HG03571 (cell line): ENCODE measurements at regions not wholly inside any gene's neighbourhood (a gene's known extent, or its start where the extent isn't known, plus 50 kb on each side); places are given as distances from the start of the nearest gene placed in this dataset.

Experiments
- ATAC-seq: cut with Tn5 transposase; IDR thresholded peaks from one replicate; pipeline ENCODE4 v1.9.1; 2021; ENCODE audit not compliant: unreplicated experiment

GRCh38 chr4:159003420-159004253 is 99.2 kb upstream of the RAPGEF2 start:
- ATAC-seq = no peak

GRCh38 chr4:159006202-159006601 is 96.7 kb upstream of the RAPGEF2 start:
- ATAC-seq = no peak

GRCh38 chr4:159008671-159009070 is 94.2 kb upstream of the RAPGEF2 start:
- no peak for ATAC-seq

- no peak for ATAC-seq
Observed at GRCh38 chr4:159009521-159009920, 93.4 kb upstream of the RAPGEF2 start.

- ATAC-seq = no peak
Observed at GRCh38 chr4:159010100-159010499, 92.8 kb upstream of the RAPGEF2 start.

- ATAC-seq = peak; percentile 57
Observed at GRCh38 chr4:159010563-159011260, 92.2 kb upstream of the RAPGEF2 start.

- no peak for ATAC-seq
Observed at GRCh38 chr4:159012381-159012780, 90.5 kb upstream of the RAPGEF2 start.

GRCh38 chr4:159013692-159014091 is 89.2 kb upstream of the RAPGEF2 start:
- no peak for ATAC-seq

- no peak for ATAC-seq
Observed at GRCh38 chr4:159014859-159015258, 88.0 kb upstream of the RAPGEF2 start.

- ATAC-seq = no peak
Observed at GRCh38 chr4:159015841-159016240, 87.0 kb upstream of the RAPGEF2 start.

GRCh38 chr4:159016593-159017024 is 86.3 kb upstream of the RAPGEF2 start:
- ATAC-seq = no peak

- peak; percentile 27 for ATAC-seq
Observed at GRCh38 chr4:159017323-159018026, 85.4 kb upstream of the RAPGEF2 start.

GRCh38 chr4:159018062-159018629 is 84.7 kb upstream of the RAPGEF2 start:
- peak; percentile 95 for ATAC-seq

GRCh38 chr4:159019356-159019755 is 83.5 kb upstream of the RAPGEF2 start:
- no peak for ATAC-seq

GRCh38 chr4:159021597-159022385 is 81.1 kb upstream of the RAPGEF2 start:
- no peak for ATAC-seq

GRCh38 chr4:159023741-159024140 is 79.1 kb upstream of the RAPGEF2 start:
- ATAC-seq = no peak

GRCh38 chr4:159024266-159024665 is 78.6 kb upstream of the RAPGEF2 start:
- ATAC-seq = no peak

GRCh38 chr4:159024828-159025227 is 78.1 kb upstream of the RAPGEF2 start:
- ATAC-seq = no peak

GRCh38 chr4:159026329-159026728 is 76.5 kb upstream of the RAPGEF2 start:
- ATAC-seq = no peak

- peak; percentile 64 for ATAC-seq
Observed at GRCh38 chr4:159027535-159027934, 75.3 kb upstream of the RAPGEF2 start.

- no peak for ATAC-seq
Observed at GRCh38 chr4:159029481-159029880, 73.4 kb upstream of the RAPGEF2 start.
